ENCODE measurements at regions not wholly inside any gene's neighbourhood (a gene's known extent, or its start where the extent isn't known, plus 50 kb on each side); places are given as distances from the start of the nearest gene placed in this dataset.

DNA sequence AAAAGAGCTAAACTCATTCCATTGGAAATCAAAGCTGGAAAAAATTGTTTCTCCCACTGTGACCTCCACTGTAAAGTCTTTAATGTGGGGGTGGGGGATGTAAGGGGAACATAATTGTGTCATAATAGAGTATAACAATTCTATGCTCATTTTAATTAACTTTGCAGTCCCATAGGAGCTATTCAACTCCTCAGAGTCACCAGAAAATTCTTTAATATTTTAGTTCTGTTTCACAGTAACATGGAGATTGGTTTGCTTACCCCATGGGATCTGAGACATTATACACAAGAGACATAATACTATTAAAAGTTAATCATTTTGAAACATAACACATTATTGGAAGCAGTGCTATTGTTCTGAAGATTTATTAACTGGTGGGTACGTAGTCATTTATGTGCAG is 765.9 kb upstream of the GRM7 start:
- TF ChIP-seq CTCF (IDR thresholded peaks at IDR 0.05) (no peak), POLR2AphosphoS5 (IDR thresholded peaks at IDR 0.05) (no peak), POLR2A (IDR thresholded peaks at IDR 0.05) (no peak)

Data from stomach (tissue), 4 donors.